ENCODE measurements at regions not wholly inside any gene's neighbourhood (a gene's known extent, or its start where the extent isn't known, plus 50 kb on each side); places are given as distances from the start of the nearest gene placed in this dataset.

DNA sequence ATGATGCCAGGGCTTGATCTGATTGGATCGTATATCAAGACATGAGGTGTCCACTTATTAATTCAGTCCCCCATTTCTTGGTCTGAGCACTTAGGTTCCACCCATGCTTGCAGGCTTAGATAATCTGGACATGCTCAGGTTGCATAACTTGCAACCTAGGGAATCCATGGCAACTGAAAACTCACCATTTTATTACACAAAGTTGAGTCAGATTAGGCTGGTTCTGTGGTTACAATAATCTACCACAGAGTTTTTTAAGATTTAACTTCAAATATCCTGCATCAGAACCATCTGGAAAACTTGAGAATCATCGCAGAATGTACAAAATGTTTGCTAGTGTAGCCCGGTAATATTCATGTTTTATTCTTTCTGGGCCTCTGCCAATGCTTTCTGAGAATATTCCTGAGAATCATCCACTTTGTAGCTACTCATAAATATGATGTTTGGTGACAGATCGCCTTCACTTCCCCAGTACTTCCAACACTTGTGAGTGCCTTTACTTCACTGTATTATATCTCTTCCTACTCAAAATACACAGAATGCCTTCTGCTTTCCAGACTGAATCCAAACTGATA, 707.2 kb upstream of the ADAMTS5 start:
- TF ChIP-seq CTCF (IDR thresholded peaks at IDR 0.05) (no peak), POLR2A (IDR thresholded peaks at IDR 0.05) (no peak)
